Lower lobe of right lung (tissue), 2 donors: ENCODE measurements at regions not wholly inside any gene's neighbourhood (a gene's known extent, or its start where the extent isn't known, plus 50 kb on each side); places are given as distances from the start of the nearest gene placed in this dataset.

ENCODE experiments used
- ATAC-seq, 2 donors: fragments of 200-7000 bp; cut with Tn5 transposase; one replicate each; pipeline ENCODE4 v1.9.1; 2020 to 2022; ENCODE audit warnings: mild to moderate bottlenecking in 2 of 2, moderate library complexity in 2 of 2
- DNase-seq: peaks from one replicate; pipeline ENCODE4 v3.0.0-alpha.2; 2020
- H3K27ac ChIP-seq: fragments of 200-600 bp; one replicate; pipeline ENCODE4 v1.8.0; 2022
- H3K27me3 ChIP-seq: fragments of 200-600 bp; one replicate; pipeline ENCODE4 v1.8.0; 2022; ENCODE audit warnings: low read depth
- H3K36me3 ChIP-seq: fragments of 200-600 bp; one replicate; pipeline ENCODE4 v1.8.0; 2022; ENCODE audit warnings: mild to moderate bottlenecking
- H3K4me1 ChIP-seq: fragments of 200-600 bp; one replicate; pipeline ENCODE4 v1.8.0; 2022
- H3K4me3 ChIP-seq: fragments of 200-600 bp; one replicate; pipeline ENCODE4 v1.8.0; 2022; ENCODE audit warnings: mild to moderate bottlenecking
- H3K9me3 ChIP-seq: fragments of 200-600 bp; one replicate; pipeline ENCODE4 v1.8.0; 2022
- intact Hi-C: fragments of 100-400 bp; cut with DNase I; formaldehyde crosslinking; loops from one replicate; pipeline ENCODE4 v1.11.0; 2022
- TF ChIP-seq, protein P1 (sequence below): fragments of 200-600 bp; IDR thresholded peaks from one replicate; pipeline ENCODE4 v1.8.0; 2022; ENCODE audit warnings: antibody characterized with exemption, mild to moderate bottlenecking
- donor health status: DM: no; HTN: yes; CAD: no; lungs with severe emphysema.

DNA sequence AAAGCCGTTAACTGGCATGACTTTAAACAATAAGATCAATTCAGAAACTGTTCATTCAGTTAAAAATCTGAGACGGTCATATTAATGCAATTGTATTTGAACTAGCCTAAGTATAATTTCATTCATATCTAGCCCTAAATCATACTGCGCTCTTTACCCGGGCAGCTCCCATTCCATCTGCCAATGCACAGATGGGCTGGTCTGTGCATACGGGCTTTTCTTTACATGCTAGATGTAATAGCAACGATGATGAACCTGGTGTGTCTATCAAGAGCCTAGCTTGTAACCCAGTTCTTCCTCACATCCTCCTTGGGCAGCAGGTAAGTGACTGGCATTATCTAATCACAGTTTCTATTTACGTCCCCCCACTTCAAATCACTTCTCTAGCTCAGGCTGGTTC lies 631.5 kb upstream of the KLHL29 start:
- ATAC-seq (no peak), DNase-seq (no peak)
- no peaks in the 10 kb centered on the region for H3K27me3 ChIP-seq
- no peaks in the 10 kb centered on the region for H3K36me3 ChIP-seq
- no peaks in the 10 kb centered on the region for H3K4me1 ChIP-seq
- no peaks in the 10 kb centered on the region for H3K9me3 ChIP-seq
- no peak overlapping the region for H3K27ac ChIP-seq
- TF ChIP-seq, protein P1, sequence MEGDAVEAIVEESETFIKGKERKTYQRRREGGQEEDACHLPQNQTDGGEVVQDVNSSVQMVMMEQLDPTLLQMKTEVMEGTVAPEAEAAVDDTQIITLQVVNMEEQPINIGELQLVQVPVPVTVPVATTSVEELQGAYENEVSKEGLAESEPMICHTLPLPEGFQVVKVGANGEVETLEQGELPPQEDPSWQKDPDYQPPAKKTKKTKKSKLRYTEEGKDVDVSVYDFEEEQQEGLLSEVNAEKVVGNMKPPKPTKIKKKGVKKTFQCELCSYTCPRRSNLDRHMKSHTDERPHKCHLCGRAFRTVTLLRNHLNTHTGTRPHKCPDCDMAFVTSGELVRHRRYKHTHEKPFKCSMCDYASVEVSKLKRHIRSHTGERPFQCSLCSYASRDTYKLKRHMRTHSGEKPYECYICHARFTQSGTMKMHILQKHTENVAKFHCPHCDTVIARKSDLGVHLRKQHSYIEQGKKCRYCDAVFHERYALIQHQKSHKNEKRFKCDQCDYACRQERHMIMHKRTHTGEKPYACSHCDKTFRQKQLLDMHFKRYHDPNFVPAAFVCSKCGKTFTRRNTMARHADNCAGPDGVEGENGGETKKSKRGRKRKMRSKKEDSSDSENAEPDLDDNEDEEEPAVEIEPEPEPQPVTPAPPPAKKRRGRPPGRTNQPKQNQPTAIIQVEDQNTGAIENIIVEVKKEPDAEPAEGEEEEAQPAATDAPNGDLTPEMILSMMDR: no peak
- H3K4me3 ChIP-seq: no peak overlapping the region
- intact Hi-C loops: no loop called here

DNA sequence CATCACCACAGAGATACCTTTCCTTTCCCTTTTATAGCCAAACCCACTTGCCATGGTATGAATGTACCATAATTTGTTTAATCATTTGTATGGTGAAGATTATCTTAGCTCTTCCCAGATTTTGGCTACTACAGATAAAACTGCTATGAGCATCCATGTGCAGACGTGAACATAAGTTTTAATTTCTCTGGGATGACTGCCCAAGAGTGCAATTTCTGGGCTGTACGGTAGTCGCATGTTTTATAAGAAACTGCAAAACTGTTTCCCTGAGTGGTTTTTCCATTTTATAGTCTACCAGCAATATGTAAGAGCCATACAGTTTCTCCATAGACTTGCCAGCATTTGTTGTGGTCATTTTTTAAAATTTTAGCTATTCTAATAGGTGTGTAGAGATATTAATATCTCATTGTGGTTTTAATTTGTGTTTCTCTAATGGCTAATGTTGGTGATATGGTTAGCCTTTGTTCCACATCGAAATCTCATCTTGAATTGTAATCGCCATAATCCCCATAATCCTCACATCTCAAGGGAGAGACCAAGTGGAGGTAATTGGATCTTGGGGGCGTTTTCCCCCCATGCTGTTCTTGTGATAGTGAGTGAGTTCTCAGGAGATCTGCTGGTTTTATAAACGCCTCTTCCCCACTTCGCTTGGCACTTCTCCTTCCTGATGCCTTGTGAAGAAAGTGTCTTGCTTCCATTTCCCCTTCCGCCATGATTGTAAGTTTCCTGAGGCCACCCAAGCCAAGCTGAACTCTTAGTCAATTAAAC lies 628.5 kb upstream of the KLHL29 start:
- Histone ChIP-seq H3K27me3 (no peaks in the 10 kb centered on the region), H3K4me3 (no peak overlapping the region), H3K9me3 (no peaks in the 10 kb centered on the region), H3K27ac (no peak overlapping the region), H3K36me3 (no peaks in the 10 kb centered on the region), H3K4me1 (no peaks in the 10 kb centered on the region)
- TF ChIP-seq, protein P1: no peak
- DNase-seq: no peak
- intact Hi-C loops: no loop called here
- no peak for ATAC-seq

DNA sequence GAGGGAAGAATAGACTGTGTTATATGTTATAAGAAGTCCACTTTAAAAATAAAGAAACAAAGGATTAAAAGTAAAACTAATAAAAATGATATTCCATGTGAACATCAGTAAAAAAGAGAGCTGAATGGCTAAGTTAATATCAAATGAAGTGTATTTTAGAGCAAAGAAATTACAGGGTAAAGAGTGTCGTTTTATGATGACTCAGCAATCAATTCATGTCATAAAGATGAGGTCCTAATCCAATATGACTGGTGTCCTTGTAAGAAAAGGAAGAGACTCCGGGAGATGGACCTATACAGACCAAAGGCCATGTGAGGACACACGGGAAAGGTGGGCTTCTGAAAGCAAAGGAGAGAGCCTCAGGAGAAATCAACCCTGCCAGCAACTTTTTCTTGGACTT lies 615.5 kb upstream of the KLHL29 start:
- Histone ChIP-seq H3K4me1 (no peaks in the 10 kb centered on the region), H3K9me3 (no peaks in the 10 kb centered on the region), H3K27me3 (no peaks in the 10 kb centered on the region), H3K27ac (no peak overlapping the region), H3K4me3 (no peak overlapping the region), H3K36me3 (no peaks in the 10 kb centered on the region)
- ATAC-seq: no peak
- TF ChIP-seq, protein P1: no peak
- intact Hi-C loops: no loop called here
- DNase-seq: no peak

DNA sequence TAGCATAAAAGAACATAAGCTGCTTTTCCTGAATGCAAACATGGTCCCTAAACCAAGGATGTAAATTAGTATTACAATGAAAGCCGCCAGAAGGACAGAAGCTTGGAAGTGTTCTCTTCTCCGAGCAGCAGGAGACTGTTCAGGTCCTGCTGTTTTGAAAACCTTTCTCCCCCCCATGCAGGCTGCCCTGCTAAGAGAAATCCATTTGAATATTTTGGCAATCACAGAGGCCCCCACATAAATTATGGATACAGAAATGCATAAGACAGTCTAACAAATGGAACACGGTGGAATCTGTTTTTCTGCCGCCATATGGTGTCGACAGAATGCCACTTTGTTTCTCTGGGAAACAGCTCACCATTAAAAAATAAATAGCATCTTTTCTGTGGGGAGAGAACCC lies 600.4 kb upstream of the KLHL29 start:
- Histone ChIP-seq H3K27me3 (no peaks in the 10 kb centered on the region), H3K36me3 (no peaks in the 10 kb centered on the region), H3K9me3 (no peaks in the 10 kb centered on the region), H3K4me1 (no peaks in the 10 kb centered on the region), H3K27ac (no peak overlapping the region), H3K4me3 (no peak overlapping the region)
- TF ChIP-seq, protein P1: no peak
- DNase-seq (no peak), ATAC-seq (no peak)
- intact Hi-C loops: no loop called here

DNA sequence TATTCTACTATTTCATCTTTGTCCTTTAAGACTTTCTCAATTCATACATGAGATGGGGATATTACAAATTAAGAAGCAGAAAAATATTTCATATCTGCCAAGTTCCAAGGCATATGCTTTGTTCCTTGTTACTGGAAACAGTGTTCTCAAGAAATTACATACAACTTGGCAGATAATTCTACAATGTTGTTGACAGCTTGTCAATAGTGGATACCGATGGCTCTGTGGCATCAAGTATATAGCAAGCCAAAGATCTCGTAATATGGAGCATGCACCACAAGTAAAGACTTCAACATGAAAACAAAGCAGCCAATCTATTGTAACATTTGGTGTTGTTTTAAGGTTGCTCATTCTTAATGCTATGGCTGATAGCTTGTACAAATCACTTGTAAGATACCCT lies 598.2 kb upstream of the KLHL29 start:
- TF ChIP-seq, protein P1: no peak
- Histone ChIP-seq H3K27ac (no peak overlapping the region), H3K4me3 (no peak overlapping the region), H3K4me1 (no peaks in the 10 kb centered on the region), H3K36me3 (no peaks in the 10 kb centered on the region), H3K27me3 (no peaks in the 10 kb centered on the region), H3K9me3 (no peaks in the 10 kb centered on the region)
- ATAC-seq: no peak
- no peak for DNase-seq
- intact Hi-C loops: no loop called here
